ENCODE measurements at regions not wholly inside any gene's neighbourhood (a gene's known extent, or its start where the extent isn't known, plus 50 kb on each side); places are given as distances from the start of the nearest gene placed in this dataset.

GRCh38 chr11:81368192-81368591 lies 1365.5 kb downstream of the FAM181B start:
- TF ChIP-seq CTCF (IDR thresholded peaks at IDR 0.05), result no peak

GRCh38 chr11:81365496-81365895 lies 1368.2 kb downstream of the FAM181B start:
- no peak for TF ChIP-seq CTCF (IDR thresholded peaks at IDR 0.05)

GRCh38 chr11:81359476-81359875 lies 1374.2 kb downstream of the FAM181B start:
- no peak for TF ChIP-seq CTCF (IDR thresholded peaks at IDR 0.05)

GRCh38 chr11:81345609-81346008 lies 1388.1 kb downstream of the FAM181B start:
- no peak for TF ChIP-seq CTCF (IDR thresholded peaks at IDR 0.05)

- TF ChIP-seq CTCF (IDR thresholded peaks at IDR 0.05), result no peak
Observed at GRCh38 chr11:81342966-81343365, 1390.7 kb downstream of the FAM181B start.

GRCh38 chr11:81340225-81340624 lies 1393.4 kb downstream of the FAM181B start:
- TF ChIP-seq CTCF (IDR thresholded peaks at IDR 0.05), result no peak

GRCh38 chr11:81339521-81339920 lies 1394.1 kb downstream of the FAM181B start:
- no peak for TF ChIP-seq CTCF (IDR thresholded peaks at IDR 0.05)

GRCh38 chr11:81337756-81338155 lies 1395.9 kb downstream of the FAM181B start:
- no peak for TF ChIP-seq CTCF (IDR thresholded peaks at IDR 0.05)
